ENCODE measurements at regions not wholly inside any gene's neighbourhood (a gene's known extent, or its start where the extent isn't known, plus 50 kb on each side); places are given as distances from the start of the nearest gene placed in this dataset.

GRCh38 chr13:56378566-56378965 is 762.2 kb upstream of the PRR20A start:
- H3K9me3 Mint-ChIP-seq, result peaks cover 19% of the 10 kb centered on the region
- CTCF ChIA-PET, result no interaction called here
- no peak overlapping the region for H3K27ac Mint-ChIP-seq
- H3K4me1 Mint-ChIP-seq, result peaks cover 10% of the 10 kb centered on the region
- no peak for DNase-seq (ENCODE audit: low spot score)
- no peaks in the 10 kb centered on the region; the same call in 1 of the 2 replicates for H3K27me3 Mint-ChIP-seq (ENCODE audit: low read depth)
- TF ChIP-seq PRRX2 (CRISPR knock-in tag; IDR thresholded peaks at IDR 0.05) (no peak), MYBL2 (CRISPR knock-in tag; IDR thresholded peaks at IDR 0.05) (no peak), TEAD4 (CRISPR knock-in tag; IDR thresholded peaks at IDR 0.05) (no peak), MAX (CRISPR knock-in tag; IDR thresholded peaks at IDR 0.05) (no peak), ESRRA (CRISPR knock-in tag; IDR thresholded peaks at IDR 0.05; ENCODE audit: borderline replicate concordance) (no peak), ZNF263 (CRISPR knock-in tag; IDR thresholded peaks at IDR 0.05; ENCODE audit: low read depth) (no peak), NFE2L1 (CRISPR knock-in tag; IDR thresholded peaks at IDR 0.05) (no peak), GTF2I (CRISPR knock-in tag; conservative IDR thresholded peaks at IDR 0.05) (no peak), SP1 (CRISPR knock-in tag; conservative IDR thresholded peaks at IDR 0.05) (no peak), ETV6 (CRISPR knock-in tag; IDR thresholded peaks at IDR 0.05) (no peak), ZNF671 (CRISPR knock-in tag; IDR thresholded peaks at IDR 0.05) (no peak), ZNF423 (CRISPR knock-in tag; IDR thresholded peaks at IDR 0.05) (no peak), ZNF425 (CRISPR knock-in tag; conservative IDR thresholded peaks at IDR 0.05) (no peak), ATF1 (CRISPR knock-in tag; IDR thresholded peaks at IDR 0.05) (no peak)
- TF ChIP-seq, protein P1, sequence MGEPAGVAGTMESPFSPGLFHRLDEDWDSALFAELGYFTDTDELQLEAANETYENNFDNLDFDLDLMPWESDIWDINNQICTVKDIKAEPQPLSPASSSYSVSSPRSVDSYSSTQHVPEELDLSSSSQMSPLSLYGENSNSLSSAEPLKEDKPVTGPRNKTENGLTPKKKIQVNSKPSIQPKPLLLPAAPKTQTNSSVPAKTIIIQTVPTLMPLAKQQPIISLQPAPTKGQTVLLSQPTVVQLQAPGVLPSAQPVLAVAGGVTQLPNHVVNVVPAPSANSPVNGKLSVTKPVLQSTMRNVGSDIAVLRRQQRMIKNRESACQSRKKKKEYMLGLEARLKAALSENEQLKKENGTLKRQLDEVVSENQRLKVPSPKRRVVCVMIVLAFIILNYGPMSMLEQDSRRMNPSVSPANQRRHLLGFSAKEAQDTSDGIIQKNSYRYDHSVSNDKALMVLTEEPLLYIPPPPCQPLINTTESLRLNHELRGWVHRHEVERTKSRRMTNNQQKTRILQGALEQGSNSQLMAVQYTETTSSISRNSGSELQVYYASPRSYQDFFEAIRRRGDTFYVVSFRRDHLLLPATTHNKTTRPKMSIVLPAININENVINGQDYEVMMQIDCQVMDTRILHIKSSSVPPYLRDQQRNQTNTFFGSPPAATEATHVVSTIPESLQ (CRISPR knock-in tag; IDR thresholded peaks at IDR 0.05), result no peak
- TF ChIP-seq, protein P2, sequence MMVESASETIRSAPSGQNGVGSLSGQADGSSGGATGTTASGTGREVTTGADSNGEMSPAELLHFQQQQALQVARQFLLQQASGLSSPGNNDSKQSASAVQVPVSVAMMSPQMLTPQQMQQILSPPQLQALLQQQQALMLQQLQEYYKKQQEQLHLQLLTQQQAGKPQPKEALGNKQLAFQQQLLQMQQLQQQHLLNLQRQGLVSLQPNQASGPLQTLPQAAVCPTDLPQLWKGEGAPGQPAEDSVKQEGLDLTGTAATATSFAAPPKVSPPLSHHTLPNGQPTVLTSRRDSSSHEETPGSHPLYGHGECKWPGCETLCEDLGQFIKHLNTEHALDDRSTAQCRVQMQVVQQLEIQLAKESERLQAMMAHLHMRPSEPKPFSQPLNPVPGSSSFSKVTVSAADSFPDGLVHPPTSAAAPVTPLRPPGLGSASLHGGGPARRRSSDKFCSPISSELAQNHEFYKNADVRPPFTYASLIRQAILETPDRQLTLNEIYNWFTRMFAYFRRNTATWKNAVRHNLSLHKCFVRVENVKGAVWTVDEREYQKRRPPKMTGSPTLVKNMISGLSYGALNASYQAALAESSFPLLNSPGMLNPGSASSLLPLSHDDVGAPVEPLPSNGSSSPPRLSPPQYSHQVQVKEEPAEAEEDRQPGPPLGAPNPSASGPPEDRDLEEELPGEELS (CRISPR knock-in tag; IDR thresholded peaks at IDR 0.05), result no peak
- TF ChIP-seq, protein P3, sequence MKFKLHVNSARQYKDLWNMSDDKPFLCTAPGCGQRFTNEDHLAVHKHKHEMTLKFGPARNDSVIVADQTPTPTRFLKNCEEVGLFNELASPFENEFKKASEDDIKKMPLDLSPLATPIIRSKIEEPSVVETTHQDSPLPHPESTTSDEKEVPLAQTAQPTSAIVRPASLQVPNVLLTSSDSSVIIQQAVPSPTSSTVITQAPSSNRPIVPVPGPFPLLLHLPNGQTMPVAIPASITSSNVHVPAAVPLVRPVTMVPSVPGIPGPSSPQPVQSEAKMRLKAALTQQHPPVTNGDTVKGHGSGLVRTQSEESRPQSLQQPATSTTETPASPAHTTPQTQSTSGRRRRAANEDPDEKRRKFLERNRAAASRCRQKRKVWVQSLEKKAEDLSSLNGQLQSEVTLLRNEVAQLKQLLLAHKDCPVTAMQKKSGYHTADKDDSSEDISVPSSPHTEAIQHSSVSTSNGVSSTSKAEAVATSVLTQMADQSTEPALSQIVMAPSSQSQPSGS (CRISPR knock-in tag; IDR thresholded peaks at IDR 0.05; ENCODE audit: borderline replicate concordance, low read depth), result no peak
- TF ChIP-seq, protein P4, sequence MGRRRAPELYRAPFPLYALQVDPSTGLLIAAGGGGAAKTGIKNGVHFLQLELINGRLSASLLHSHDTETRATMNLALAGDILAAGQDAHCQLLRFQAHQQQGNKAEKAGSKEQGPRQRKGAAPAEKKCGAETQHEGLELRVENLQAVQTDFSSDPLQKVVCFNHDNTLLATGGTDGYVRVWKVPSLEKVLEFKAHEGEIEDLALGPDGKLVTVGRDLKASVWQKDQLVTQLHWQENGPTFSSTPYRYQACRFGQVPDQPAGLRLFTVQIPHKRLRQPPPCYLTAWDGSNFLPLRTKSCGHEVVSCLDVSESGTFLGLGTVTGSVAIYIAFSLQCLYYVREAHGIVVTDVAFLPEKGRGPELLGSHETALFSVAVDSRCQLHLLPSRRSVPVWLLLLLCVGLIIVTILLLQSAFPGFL (CRISPR knock-in tag; IDR thresholded peaks at IDR 0.05; ENCODE audit: borderline replicate concordance), result no peak
- POLR2A ChIA-PET, result no interaction called here
- no peak for ATAC-seq
- H3K4me3 Mint-ChIP-seq, result no peak overlapping the region
- peaks cover 17% of the 10 kb centered on the region for H3K36me3 Mint-ChIP-seq

- Mint-ChIP-seq H3K27me3 (ENCODE audit: low read depth) (peaks cover 10% of the 10 kb centered on the region; the same call in 1 of the 2 replicates), H3K4me1 (peaks cover 34% of the 10 kb centered on the region), H3K4me3 (no peak overlapping the region), H3K36me3 (peaks cover 35% of the 10 kb centered on the region), H3K27ac (0 out of 2 replicates have a peak overlapping the region, but pooled peaks have one; percentile 7), H3K9me3 (peaks cover 35% of the 10 kb centered on the region)
- DNase-seq (ENCODE audit: low spot score) (no peak), ATAC-seq (peak; percentile 43)
- ChIA-PET POLR2A (no interaction called here), CTCF (no interaction called here)
- TF ChIP-seq, protein P5, sequence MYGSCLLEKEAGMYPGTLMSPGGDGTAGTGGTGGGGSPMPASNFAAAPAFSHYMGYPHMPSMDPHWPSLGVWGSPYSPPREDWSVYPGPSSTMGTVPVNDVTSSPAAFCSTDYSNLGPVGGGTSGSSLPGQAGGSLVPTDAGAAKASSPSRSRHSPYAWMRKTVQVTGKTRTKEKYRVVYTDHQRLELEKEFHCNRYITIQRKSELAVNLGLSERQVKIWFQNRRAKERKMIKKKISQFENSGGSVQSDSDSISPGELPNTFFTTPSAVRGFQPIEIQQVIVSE (CRISPR knock-in tag; IDR thresholded peaks at IDR 0.05; ENCODE audit: borderline replicate concordance), result no peak
- TF ChIP-seq, protein P6, sequence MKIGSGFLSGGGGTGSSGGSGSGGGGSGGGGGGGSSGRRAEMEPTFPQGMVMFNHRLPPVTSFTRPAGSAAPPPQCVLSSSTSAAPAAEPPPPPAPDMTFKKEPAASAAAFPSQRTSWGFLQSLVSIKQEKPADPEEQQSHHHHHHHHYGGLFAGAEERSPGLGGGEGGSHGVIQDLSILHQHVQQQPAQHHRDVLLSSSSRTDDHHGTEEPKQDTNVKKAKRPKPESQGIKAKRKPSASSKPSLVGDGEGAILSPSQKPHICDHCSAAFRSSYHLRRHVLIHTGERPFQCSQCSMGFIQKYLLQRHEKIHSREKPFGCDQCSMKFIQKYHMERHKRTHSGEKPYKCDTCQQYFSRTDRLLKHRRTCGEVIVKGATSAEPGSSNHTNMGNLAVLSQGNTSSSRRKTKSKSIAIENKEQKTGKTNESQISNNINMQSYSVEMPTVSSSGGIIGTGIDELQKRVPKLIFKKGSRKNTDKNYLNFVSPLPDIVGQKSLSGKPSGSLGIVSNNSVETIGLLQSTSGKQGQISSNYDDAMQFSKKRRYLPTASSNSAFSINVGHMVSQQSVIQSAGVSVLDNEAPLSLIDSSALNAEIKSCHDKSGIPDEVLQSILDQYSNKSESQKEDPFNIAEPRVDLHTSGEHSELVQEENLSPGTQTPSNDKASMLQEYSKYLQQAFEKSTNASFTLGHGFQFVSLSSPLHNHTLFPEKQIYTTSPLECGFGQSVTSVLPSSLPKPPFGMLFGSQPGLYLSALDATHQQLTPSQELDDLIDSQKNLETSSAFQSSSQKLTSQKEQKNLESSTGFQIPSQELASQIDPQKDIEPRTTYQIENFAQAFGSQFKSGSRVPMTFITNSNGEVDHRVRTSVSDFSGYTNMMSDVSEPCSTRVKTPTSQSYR (CRISPR knock-in tag; IDR thresholded peaks at IDR 0.05), result no peak
- TF ChIP-seq ZNF425 (CRISPR knock-in tag; conservative IDR thresholded peaks at IDR 0.05), result no peak
These were observed 747.2 kb upstream of the PRR20A start for GRCh38 chr13:56393549-56393948.
